HG03175 (cell line): ENCODE measurements at regions not wholly inside any gene's neighbourhood (a gene's known extent, or its start where the extent isn't known, plus 50 kb on each side); places are given as distances from the start of the nearest gene placed in this dataset.
"Not testable (repeated sequence)": the region's sequence is repeated elsewhere in the genome, so short reads cannot be mapped to it uniquely, and the experiment has no call there.

Experiments used
- ATAC-seq: cut with Tn5 transposase; IDR thresholded peaks from one replicate; pipeline ENCODE4 v1.9.1; 2021; ENCODE audit warnings: mild to moderate bottlenecking, moderate library complexity; ENCODE audit not compliant: unreplicated experiment

- no peak for ATAC-seq
These were observed 210.0 kb downstream of the PLA2G4A start for GRCh38 chr1:187038784-187039183.

DNA sequence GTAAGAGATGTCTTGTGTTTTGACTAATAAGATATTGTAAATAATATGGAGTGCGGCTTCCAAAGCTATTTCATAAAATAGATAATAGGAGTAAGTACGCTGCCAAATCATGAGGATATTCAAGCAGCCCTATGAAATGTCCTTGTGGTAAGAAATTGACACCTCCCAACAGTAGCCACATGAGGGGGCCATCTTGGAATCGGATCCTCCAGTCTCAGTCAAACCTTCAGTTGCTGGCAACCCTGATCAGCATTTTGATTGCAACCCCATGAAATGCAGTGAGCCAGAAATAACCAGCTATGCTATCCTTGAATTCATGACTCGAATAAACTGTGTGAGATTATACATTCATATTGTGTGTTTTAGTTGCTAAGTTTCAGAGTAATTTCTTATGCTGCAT is 212.4 kb downstream of the PLA2G4A start:
- ATAC-seq: no peak

DNA sequence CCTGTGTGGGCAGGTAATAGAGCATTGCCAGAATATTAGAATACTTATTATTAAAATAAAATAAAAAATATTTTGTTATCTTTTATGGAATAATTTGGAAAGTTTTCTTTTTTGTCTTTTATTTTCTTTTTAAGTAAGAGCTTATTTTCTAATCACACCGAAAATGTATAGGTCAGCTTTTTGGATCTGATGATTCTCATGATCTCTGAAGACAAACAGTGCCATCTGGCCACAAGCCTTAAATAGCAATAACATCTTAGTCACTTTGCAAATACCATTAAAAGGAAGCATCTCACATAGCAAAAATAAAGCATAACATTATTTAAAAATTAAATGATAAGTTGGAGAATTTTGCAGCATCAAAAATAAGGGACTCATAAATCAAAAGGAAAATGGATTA is 213.8 kb downstream of the PLA2G4A start:
- no peak for ATAC-seq

- not testable (repeated sequence) for ATAC-seq
These were observed 214.7 kb downstream of the PLA2G4A start for GRCh38 chr1:187043433-187043832.

- ATAC-seq: no peak
These were observed 215.7 kb downstream of the PLA2G4A start for GRCh38 chr1:187044411-187044810.

GRCh38 chr1:187045371-187045770 is 216.6 kb downstream of the PLA2G4A start:
- no peak for ATAC-seq

- ATAC-seq: no peak
These were observed 217.5 kb downstream of the PLA2G4A start for GRCh38 chr1:187046293-187046692.

GRCh38 chr1:187047298-187047697 is 218.5 kb downstream of the PLA2G4A start:
- no peak for ATAC-seq

GRCh38 chr1:187051618-187052232 is 223.0 kb downstream of the PLA2G4A start:
- ATAC-seq: peak; percentile 82

- no peak for ATAC-seq
These were observed 225.1 kb downstream of the PLA2G4A start for GRCh38 chr1:187053876-187054275.

GRCh38 chr1:187054862-187055757 is 226.4 kb downstream of the PLA2G4A start:
- no peak for ATAC-seq

DNA sequence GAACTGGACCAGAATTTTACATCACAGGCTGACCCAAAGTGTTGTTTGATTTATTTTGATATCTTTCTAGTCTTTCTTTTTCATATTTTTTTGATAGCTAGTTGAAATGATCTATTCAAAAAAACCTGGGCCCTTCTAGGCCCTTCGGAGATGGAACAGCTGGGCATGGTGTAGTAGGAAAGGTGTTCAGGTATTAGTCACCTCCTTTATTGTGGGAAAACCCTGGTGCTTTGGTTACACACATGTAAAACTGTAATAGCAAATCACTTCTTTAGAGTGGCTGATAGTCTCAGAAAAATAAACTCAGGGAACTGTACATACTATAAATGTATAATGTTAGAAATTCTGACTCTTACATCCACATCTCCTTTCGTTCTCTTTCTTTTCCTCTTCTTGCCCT is 234.5 kb downstream of the PLA2G4A start:
- no peak for ATAC-seq

DNA sequence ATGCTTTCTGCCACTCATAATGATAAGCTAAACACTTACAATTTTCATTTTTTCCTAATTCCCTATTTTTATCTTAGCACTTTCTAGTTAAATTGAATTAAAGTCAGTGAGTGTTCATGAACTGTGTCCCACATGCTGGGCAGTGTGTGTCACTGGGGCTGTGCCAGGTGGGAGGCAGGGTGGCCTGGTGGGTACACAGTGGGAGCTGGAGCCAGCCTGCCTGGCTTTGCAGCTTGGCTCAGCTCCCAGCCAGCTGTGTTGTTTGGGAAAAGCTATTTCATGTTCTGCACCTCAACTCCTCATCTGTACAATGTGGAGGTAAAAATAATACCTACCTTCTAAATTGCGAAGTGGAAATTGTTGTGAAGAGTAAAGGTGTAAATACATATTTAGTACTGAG is 238.4 kb downstream of the PLA2G4A start:
- no peak for ATAC-seq

DNA sequence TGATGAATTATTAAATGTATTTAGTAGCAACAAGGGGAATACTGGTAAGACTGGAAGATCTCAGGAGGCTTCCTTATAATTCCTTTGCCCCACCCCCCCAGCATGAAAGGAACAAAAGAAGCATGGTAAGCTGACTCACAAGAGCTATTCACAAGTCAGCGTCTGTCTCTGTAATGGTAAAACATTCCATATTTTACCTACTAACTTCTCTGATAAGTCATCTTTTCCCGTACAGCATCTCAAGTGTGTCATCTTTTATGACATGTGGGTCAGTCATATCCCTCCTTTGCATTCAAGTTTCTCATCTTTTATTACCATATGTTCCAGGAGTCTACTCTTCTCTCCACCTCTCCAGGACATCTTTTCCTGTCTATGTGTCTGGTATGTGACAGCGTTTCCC is 241.3 kb downstream of the PLA2G4A start:
- ATAC-seq: no peak

DNA sequence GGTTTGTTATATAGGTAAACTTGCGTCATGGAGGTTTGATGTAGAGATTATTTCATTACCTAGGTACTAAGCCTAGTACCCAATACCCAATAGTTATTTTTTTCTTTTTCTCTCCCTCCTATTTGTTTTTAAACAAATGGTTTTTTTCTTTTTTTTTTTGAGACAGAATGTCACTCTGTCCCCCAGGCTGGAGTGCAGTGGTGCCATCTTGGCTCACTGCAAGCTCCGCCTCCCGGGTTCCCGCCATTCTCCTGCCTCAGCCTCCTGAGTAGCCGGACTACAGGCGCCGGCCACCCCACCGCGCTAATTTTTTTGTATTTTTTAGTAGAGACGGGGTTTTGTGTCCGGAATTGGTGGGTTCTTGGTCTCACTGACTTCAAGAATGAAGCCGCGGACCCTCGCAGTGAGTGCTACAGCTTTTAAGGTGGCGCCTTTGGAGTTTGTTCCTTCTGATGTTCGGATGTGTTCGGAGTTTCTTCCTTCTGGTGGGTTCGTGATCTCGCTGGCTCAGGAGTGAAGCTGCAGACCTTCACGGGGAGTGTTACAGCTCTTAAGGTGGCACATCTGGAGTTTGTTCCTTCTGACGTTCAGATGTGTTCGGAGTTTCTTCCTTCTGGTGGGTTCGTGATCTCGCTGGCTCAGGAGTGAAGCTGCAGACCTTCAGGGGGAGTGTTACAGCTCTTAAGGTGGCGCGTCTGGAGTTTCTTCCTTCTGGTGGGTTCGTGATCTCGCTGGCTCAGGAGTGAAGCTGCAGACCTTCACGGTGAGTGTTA is 243.7 kb downstream of the PLA2G4A start:
- peak; percentile 66 for ATAC-seq

DNA sequence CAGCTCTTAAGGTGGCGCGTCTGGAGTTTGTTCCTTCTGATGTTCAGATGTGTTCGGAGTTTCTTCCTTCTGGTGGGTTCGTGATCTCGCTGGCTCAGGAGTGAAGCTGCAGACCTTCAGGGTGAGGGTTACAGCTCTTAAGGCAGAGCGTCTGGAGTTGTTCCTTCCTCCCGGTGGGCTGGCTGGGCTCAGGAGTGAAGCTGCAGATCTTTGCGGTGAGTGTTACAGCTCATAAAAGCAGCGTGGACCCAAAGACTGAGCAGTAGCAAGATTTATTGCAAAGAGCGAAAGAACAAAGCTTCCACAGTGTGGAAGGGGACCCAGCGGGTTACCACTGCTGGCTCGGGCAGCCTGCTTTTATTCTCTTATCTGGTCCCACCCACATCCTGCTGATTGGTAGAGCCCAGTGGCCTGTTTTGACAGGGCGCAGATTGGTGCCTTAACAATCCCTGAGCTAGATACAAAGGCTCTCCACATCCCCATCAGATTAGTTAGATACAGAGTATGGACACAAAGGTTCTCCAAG is 244.3 kb downstream of the PLA2G4A start:
- ATAC-seq: peak; percentile 15

- not testable (repeated sequence) for ATAC-seq
These were observed 245.0 kb downstream of the PLA2G4A start for GRCh38 chr1:187073634-187074245.

- no peak for ATAC-seq
These were observed 245.8 kb downstream of the PLA2G4A start for GRCh38 chr1:187074445-187075048.

DNA sequence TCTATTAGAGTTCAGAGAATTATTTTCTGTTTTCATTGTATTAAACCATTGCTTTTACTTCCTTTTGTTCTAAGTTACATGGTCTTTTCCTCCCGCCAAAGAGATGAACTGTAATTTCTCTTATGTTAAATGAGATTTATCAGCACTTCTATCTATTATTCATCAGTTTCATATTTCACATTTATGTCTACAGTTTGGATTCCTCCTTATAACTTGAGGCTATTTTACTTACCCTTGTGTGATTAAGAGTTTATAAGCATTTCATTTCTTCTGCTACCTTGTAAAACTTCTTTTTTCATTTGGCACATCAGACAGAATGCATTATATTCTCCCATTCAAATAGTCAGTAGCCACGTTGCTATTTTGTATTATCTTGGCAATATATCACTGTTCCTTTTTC is 248.2 kb downstream of the PLA2G4A start:
- ATAC-seq: no peak

DNA sequence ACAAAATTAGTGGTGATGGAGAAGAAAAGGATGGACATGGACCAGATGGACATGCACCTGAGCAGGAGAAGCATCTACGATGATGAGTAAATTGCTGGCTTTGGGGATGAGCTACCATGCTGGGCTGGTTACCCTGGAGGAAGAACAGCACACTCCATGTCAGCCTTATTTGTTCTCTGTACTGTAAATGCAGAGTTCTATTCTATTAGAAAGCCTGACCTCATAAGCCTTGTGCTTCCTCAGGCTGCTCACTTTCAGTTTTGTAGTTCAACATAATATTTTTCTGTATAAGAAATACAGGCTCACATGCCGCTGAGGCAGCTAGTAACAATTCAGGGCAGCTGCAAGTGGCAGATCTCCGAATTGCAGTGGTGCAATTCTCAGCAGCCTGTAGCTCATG is 249.6 kb downstream of the PLA2G4A start:
- ATAC-seq: no peak
